Fibroblast of lung (primary cell): ENCODE measurements at regions not wholly inside any gene's neighbourhood (a gene's known extent, or its start where the extent isn't known, plus 50 kb on each side); places are given as distances from the start of the nearest gene placed in this dataset.

Source experiments
- DNase-seq, 2 donors: peaks; one replicate each; pipeline versions ENCODE4 v3.0.0 to v3.0.0-alpha.2; 2010; ENCODE audit warnings: low read depth in 2 of 2
- H2AFZ ChIP-seq: 2 replicates; pipeline ENCODE4 v1.5.1; 2012; ENCODE audit warnings: low read length, control low read depth, inconsistent platforms
- H3K27ac ChIP-seq: 2 replicates; pipeline ENCODE4 v1.5.1; 2011; ENCODE audit warnings: low read length, control low read depth; ENCODE audit not compliant: insufficient read depth
- H3K27me3 ChIP-seq: 2 replicates; pipeline ENCODE4 v1.5.1; 2011; ENCODE audit warnings: mild to moderate bottlenecking, low read length; ENCODE audit not compliant: control insufficient read depth, insufficient read depth
- H3K36me3 ChIP-seq: 2 replicates; pipeline ENCODE4 v1.5.1; 2011; ENCODE audit warnings: low read length; ENCODE audit not compliant: control insufficient read depth, insufficient read depth
- H3K4me1 ChIP-seq: 2 replicates; pipeline ENCODE4 v1.5.1; 2011; ENCODE audit warnings: low read length; ENCODE audit not compliant: control insufficient read depth, insufficient read depth; ENCODE audit errors: extremely low read depth
- H3K4me2 ChIP-seq: 2 replicates; pipeline ENCODE4 v1.5.1; 2011; ENCODE audit warnings: low read length, control low read depth; ENCODE audit not compliant: insufficient read depth; ENCODE audit errors: extremely low read depth
- H3K4me3 ChIP-seq, 4 experiments: fragments of 200-600 bp in 1 of 4; sonication (generic) in 1 of 4; replicated peaks in 1 of 4; 2 replicates each; pipeline ENCODE4 v1.5.1; 2011 to 2016; ENCODE audit warnings: low read length in 4 of 4, low read depth in 3 of 4, mild to moderate bottlenecking in 3 of 4, control low read depth in 2 of 4, inconsistent platforms in 1 of 4, mixed read lengths in 1 of 4; ENCODE audit not compliant: insufficient read depth in 1 of 4; ENCODE audit errors: control extremely low read depth in 1 of 4
- H3K79me2 ChIP-seq: 2 replicates; pipeline ENCODE4 v1.5.1; 2012; ENCODE audit warnings: mild to moderate bottlenecking, low read length, inconsistent platforms; ENCODE audit not compliant: control insufficient read depth, insufficient read depth
- H3K9ac ChIP-seq: 2 replicates; pipeline ENCODE4 v1.5.1; 2011; ENCODE audit warnings: mild to moderate bottlenecking, low read length, control low read depth; ENCODE audit not compliant: insufficient read depth
- H3K9me3 ChIP-seq: 2 replicates; pipeline ENCODE4 v1.5.1; 2012; ENCODE audit warnings: low read depth, low read length; ENCODE audit not compliant: control insufficient read depth, insufficient read depth
- H4K20me1 ChIP-seq: 2 replicates; pipeline ENCODE4 v1.5.1; 2011; ENCODE audit warnings: low read length; ENCODE audit not compliant: control insufficient read depth, insufficient read depth; ENCODE audit errors: extremely low read depth
- EZH2 ChIP-seq: IDR thresholded peaks from 2 replicates; pipeline ENCODE4 v1.5.1; 2012; ENCODE audit warnings: low read length, control low read depth, mild to moderate bottlenecking; ENCODE audit errors: missing control alignments
- TF ChIP-seq, protein P1 (sequence below), 2 donors: IDR thresholded peaks in 1 of 2; conservative IDR thresholded peaks in 1 of 2; 1 replicate in 1 of 2; 2 replicates in 1 of 2; pipeline ENCODE4 v1.5.1; 2011 to 2012; ENCODE audit warnings: low read length in 2 of 2, control low read depth in 1 of 2, inconsistent platforms in 1 of 2, low read depth in 1 of 2, mild to moderate bottlenecking in 1 of 2

DNA sequence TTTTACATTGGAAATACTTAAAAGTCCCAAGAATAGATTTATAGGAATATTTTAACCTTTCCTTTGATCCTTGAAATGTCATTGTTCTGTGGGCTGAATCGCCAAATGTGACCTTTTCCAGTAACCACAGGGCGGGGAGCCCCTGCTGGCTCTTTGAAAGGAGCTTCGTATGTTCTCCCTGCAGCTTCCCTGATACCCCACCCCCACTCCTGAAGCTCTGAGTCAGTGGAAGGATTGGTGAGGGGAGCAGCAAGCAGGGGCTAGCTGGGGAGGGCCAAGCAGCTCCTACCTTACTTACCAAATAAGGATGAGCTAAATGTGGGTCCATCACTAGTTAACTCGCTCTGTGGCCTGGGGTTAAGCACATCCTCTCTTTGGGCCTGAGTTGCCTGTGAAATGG lies 87.7 kb downstream of the CHST1 start:
- Histone ChIP-seq H3K4me1 (no peaks in the 10 kb centered on the region), H3K27ac (no peak overlapping the region), H3K9ac (no peak overlapping the region), H3K4me3 (no peak overlapping the region), H3K27me3 (no peaks in the 10 kb centered on the region), H3K4me2 (no peak overlapping the region), H3K79me2 (no peaks in the 10 kb centered on the region), H3K36me3 (no peaks in the 10 kb centered on the region), H3K9me3 (no peaks in the 10 kb centered on the region), H4K20me1 (no peaks in the 10 kb centered on the region), H2AFZ (no peak overlapping the region)
- TF ChIP-seq, protein P1, sequence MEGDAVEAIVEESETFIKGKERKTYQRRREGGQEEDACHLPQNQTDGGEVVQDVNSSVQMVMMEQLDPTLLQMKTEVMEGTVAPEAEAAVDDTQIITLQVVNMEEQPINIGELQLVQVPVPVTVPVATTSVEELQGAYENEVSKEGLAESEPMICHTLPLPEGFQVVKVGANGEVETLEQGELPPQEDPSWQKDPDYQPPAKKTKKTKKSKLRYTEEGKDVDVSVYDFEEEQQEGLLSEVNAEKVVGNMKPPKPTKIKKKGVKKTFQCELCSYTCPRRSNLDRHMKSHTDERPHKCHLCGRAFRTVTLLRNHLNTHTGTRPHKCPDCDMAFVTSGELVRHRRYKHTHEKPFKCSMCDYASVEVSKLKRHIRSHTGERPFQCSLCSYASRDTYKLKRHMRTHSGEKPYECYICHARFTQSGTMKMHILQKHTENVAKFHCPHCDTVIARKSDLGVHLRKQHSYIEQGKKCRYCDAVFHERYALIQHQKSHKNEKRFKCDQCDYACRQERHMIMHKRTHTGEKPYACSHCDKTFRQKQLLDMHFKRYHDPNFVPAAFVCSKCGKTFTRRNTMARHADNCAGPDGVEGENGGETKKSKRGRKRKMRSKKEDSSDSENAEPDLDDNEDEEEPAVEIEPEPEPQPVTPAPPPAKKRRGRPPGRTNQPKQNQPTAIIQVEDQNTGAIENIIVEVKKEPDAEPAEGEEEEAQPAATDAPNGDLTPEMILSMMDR (conservative IDR thresholded peaks at IDR 0.05 in 1 of 2, IDR thresholded peaks at IDR 0.05 in 1 of 2; ENCODE audit: low read depth in 1 of 2, low read length in 2 of 2), result no peak
- no peak for TF ChIP-seq EZH2
- DNase-seq, result no peak

DNA sequence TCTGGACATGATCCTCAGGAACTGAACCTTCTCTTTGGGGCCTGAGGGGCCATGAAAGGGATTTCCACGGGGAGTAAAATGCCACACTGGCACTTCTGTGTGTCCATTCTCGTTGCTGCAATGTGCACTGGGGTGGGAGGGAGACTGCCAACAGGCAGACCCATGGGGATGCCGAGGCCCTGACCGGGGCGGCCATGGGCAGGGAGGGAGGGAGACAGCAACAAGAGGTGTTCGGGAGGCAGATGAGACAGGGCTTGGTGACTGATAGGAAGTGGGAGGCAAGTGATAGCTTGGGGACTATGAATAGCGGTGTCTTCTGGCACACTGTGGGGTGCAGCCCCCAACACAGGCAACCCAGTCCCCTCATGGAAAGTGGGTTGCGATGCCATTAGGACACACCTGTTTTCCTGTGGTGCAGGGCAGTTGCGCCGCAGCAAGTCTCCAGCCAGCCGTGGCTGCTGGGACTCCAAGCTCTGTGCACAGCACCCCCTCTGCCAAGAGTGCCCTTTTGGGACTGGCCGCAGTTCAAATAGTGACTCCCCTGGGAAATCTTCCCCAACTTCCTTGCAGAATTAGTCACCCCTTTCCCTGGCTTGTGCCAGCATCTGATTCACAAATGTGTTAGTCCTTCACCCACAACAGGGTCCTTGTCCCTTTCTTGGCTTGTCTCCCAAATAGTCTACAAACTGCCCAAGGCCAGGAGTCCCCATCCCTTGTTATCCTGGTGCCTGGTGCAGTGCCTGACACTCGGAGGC lies 88.8 kb downstream of the CHST1 start:
- Histone ChIP-seq H3K4me3 (no peak overlapping the region), H3K27ac (no peak overlapping the region), H3K27me3 (no peaks in the 10 kb centered on the region), H3K36me3 (no peaks in the 10 kb centered on the region), H3K9me3 (no peaks in the 10 kb centered on the region), H3K4me2 (no peak overlapping the region), H3K4me1 (no peaks in the 10 kb centered on the region), H3K9ac (no peak overlapping the region), H2AFZ (no peak overlapping the region), H3K79me2 (no peaks in the 10 kb centered on the region), H4K20me1 (no peaks in the 10 kb centered on the region)
- no peak for DNase-seq
- TF ChIP-seq EZH2, result no peak
- TF ChIP-seq, protein P1 (conservative IDR thresholded peaks at IDR 0.05 in 1 of 2, IDR thresholded peaks at IDR 0.05 in 1 of 2; ENCODE audit: low read depth in 1 of 2, low read length in 2 of 2), result no peak

- Histone ChIP-seq H3K9me3 (no peaks in the 10 kb centered on the region), H3K4me1 (no peaks in the 10 kb centered on the region), H2AFZ (no peak overlapping the region), H3K4me3 (no peak overlapping the region), H4K20me1 (no peaks in the 10 kb centered on the region), H3K9ac (no peak overlapping the region), H3K79me2 (no peaks in the 10 kb centered on the region), H3K27ac (no peak overlapping the region), H3K4me2 (no peak overlapping the region), H3K27me3 (no peaks in the 10 kb centered on the region), H3K36me3 (no peaks in the 10 kb centered on the region)
- no peak for DNase-seq
- TF ChIP-seq, protein P1 (conservative IDR thresholded peaks at IDR 0.05 in 1 of 2, IDR thresholded peaks at IDR 0.05 in 1 of 2; ENCODE audit: low read depth in 1 of 2, low read length in 2 of 2), result no peak
- TF ChIP-seq EZH2, result no peak
These were observed 91.7 kb downstream of the CHST1 start for GRCh38 chr11:45573728-45574127.
